SK-N-SH treated with all-trans-retinoic acid at 6 μM for 48 hours (cell line): ENCODE measurements at regions not wholly inside any gene's neighbourhood (a gene's known extent, or its start where the extent isn't known, plus 50 kb on each side); places are given as distances from the start of the nearest gene placed in this dataset.

ENCODE experiments used
- ATAC-seq: fragments of 200-7000 bp; cut with Tn5 transposase; 3 replicates; pipeline ENCODE4 v1.9.1; 2020; ENCODE audit warnings: mild to moderate bottlenecking, moderate library complexity
- ARNTL ChIP-seq: fragments of 450-650 bp; formaldehyde crosslinking; IDR thresholded peaks from 2 replicates; pipeline ENCODE4 v1.5.0; 2020; ENCODE audit warnings: low read depth, mild to moderate bottlenecking, moderate library complexity, borderline replicate concordance
- BACH2 ChIP-seq: fragments of 250-450 bp; sonication (Bioruptor Pico); IDR thresholded peaks from 2 replicates; pipeline ENCODE4 v1.9.0; 2021; ENCODE audit warnings: mild to moderate bottlenecking, borderline replicate concordance
- CSDC2 ChIP-seq: fragments of 250-450 bp; sonication (Bioruptor Pico); IDR thresholded peaks from 2 replicates; pipeline ENCODE4 v1.5.0; 2020; ENCODE audit warnings: mild to moderate bottlenecking, moderate library complexity
- CSRNP3 ChIP-seq: fragments of 250-450 bp; sonication (Bioruptor Pico); IDR thresholded peaks from 2 replicates; pipeline ENCODE4 v1.5.1; 2021; ENCODE audit warnings: mild to moderate bottlenecking, moderate library complexity
- ESRRG ChIP-seq: fragments of 250-450 bp; sonication (Bioruptor Pico); IDR thresholded peaks from 2 replicates; pipeline ENCODE4 v1.6.1; 2021; ENCODE audit warnings: mild to moderate bottlenecking
- GLIS3 ChIP-seq: fragments of 250-450 bp; sonication (Bioruptor Pico); IDR thresholded peaks from 2 replicates; pipeline ENCODE4 v1.5.0; 2020; ENCODE audit warnings: mild to moderate bottlenecking, moderate library complexity
- ISL1 ChIP-seq: fragments of 250-450 bp; sonication (Bioruptor Pico); IDR thresholded peaks from 2 replicates; pipeline ENCODE4 v2.1.2; 2022; ENCODE audit warnings: mild to moderate bottlenecking, moderate library complexity
- OSR1 ChIP-seq: fragments of 250-450 bp; sonication (Bioruptor Pico); IDR thresholded peaks from 2 replicates; pipeline ENCODE4 v1.8.0; 2022; ENCODE audit warnings: moderate library complexity, mild to moderate bottlenecking, inconsistent platforms
- PPARA ChIP-seq: fragments of 250-450 bp; sonication (Bioruptor Pico); IDR thresholded peaks from 2 replicates; pipeline ENCODE4 v1.5.0; 2020; ENCODE audit warnings: mild to moderate bottlenecking, borderline replicate concordance
- RARB ChIP-seq: fragments of 250-450 bp; sonication (Bioruptor Pico); IDR thresholded peaks from 2 replicates; pipeline ENCODE4 v1.8.0; 2021; ENCODE audit warnings: mild to moderate bottlenecking, moderate library complexity
- SNAI2 ChIP-seq: fragments of 250-450 bp; sonication (Bioruptor Pico); IDR thresholded peaks from 2 replicates; pipeline ENCODE4 v1.5.0; 2020; ENCODE audit warnings: mild to moderate bottlenecking, moderate library complexity
- TCF4 ChIP-seq: fragments of 250-450 bp; sonication (Bioruptor Pico); IDR thresholded peaks from 2 replicates; pipeline ENCODE4 v1.8.0; 2021; ENCODE audit warnings: mild to moderate bottlenecking, moderate library complexity, borderline replicate concordance
- TOX ChIP-seq: fragments of 250-450 bp; sonication (Bioruptor Pico); IDR thresholded peaks from 2 replicates; pipeline ENCODE4 v1.8.0; 2021; ENCODE audit warnings: mild to moderate bottlenecking, moderate library complexity, borderline replicate concordance
- ZC3H10 ChIP-seq: fragments of 250-450 bp; sonication (Bioruptor Pico); IDR thresholded peaks from 2 replicates; pipeline ENCODE4 v1.5.1; 2021; ENCODE audit warnings: mild to moderate bottlenecking, moderate library complexity
- ZFP3 ChIP-seq: fragments of 250-450 bp; sonication (Bioruptor Pico); IDR thresholded peaks from 2 replicates; pipeline ENCODE4 v1.5.0; 2020; ENCODE audit warnings: mild to moderate bottlenecking, moderate library complexity
- ZFP30 ChIP-seq: fragments of 450-650 bp; formaldehyde crosslinking; IDR thresholded peaks from 2 replicates; pipeline ENCODE4 v1.5.0; 2022; ENCODE audit warnings: mild to moderate bottlenecking, moderate library complexity
- ZNF565 ChIP-seq: fragments of 450-650 bp; formaldehyde crosslinking; conservative IDR thresholded peaks from 2 replicates; pipeline ENCODE4 v1.5.0; 2020; ENCODE audit warnings: low read depth, mild to moderate bottlenecking, moderate library complexity
- ZNF70 ChIP-seq: fragments of 450-650 bp; formaldehyde crosslinking; IDR thresholded peaks from 2 replicates; pipeline ENCODE4 v1.5.0; 2020; ENCODE audit warnings: mild to moderate bottlenecking, moderate library complexity
- TF ChIP-seq, protein P1 (sequence below): fragments of 250-450 bp; sonication (Bioruptor Pico); IDR thresholded peaks from 2 replicates; pipeline ENCODE4 v1.5.1; 2020; ENCODE audit warnings: low read depth, mild to moderate bottlenecking, moderate library complexity
- TF ChIP-seq, protein P2 (sequence below): fragments of 250-450 bp; sonication (Bioruptor Pico); IDR thresholded peaks from 2 replicates; pipeline ENCODE4 v1.8.0; 2020; ENCODE audit warnings: mild to moderate bottlenecking, moderate library complexity, borderline replicate concordance
- TF ChIP-seq, protein P3 (sequence below): fragments of 250-450 bp; sonication (Bioruptor Pico); IDR thresholded peaks from 2 replicates; pipeline ENCODE4 v1.8.0; 2021; ENCODE audit warnings: low read depth, mild to moderate bottlenecking, moderate library complexity, borderline replicate concordance

GRCh38 chr4:54904953-54905352, 220.4 kb downstream of the KDR start (continued):
- TF ChIP-seq, protein P1, sequence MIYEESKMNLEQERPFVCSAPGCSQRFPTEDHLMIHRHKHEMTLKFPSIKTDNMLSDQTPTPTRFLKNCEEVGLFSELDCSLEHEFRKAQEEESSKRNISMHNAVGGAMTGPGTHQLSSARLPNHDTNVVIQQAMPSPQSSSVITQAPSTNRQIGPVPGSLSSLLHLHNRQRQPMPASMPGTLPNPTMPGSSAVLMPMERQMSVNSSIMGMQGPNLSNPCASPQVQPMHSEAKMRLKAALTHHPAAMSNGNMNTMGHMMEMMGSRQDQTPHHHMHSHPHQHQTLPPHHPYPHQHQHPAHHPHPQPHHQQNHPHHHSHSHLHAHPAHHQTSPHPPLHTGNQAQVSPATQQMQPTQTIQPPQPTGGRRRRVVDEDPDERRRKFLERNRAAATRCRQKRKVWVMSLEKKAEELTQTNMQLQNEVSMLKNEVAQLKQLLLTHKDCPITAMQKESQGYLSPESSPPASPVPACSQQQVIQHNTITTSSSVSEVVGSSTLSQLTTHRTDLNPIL: no peak
- TF ChIP-seq PPARA (no peak), CSDC2 (no peak), ARNTL (CRISPR knock-in tag) (no peak), TOX (CRISPR knock-in tag) (no peak), RARB (CRISPR knock-in tag) (no peak), ZNF565 (CRISPR knock-in tag) (no peak), ZNF70 (no peak)

DNA sequence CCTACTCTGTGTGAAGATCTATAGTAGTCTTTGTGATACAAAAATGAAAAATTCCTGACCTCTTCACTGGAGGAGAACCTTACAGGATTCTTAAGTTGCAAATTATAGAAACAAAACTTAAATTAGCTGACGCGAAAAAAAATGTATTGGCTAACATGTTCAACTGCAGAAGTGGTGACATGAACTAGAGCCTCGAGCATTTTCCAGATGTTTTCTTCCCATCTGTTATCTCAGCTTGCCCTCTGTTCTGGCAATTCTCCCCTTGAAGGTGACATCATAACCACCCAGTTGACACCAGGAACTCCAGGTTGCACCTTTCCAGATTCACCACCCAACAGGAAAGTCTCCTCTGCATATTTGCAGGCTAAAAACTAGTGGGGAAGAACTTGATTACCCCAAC, 222.4 kb downstream of the KDR start:
- no peak for ATAC-seq
- TF ChIP-seq RARB (CRISPR knock-in tag) (no peak), ESRRG (CRISPR knock-in tag) (no peak), GLIS3 (CRISPR knock-in tag) (no peak), CSDC2 (no peak), ZC3H10 (CRISPR knock-in tag) (no peak), ISL1 (CRISPR knock-in tag) (no peak)
- TF ChIP-seq, protein P2, sequence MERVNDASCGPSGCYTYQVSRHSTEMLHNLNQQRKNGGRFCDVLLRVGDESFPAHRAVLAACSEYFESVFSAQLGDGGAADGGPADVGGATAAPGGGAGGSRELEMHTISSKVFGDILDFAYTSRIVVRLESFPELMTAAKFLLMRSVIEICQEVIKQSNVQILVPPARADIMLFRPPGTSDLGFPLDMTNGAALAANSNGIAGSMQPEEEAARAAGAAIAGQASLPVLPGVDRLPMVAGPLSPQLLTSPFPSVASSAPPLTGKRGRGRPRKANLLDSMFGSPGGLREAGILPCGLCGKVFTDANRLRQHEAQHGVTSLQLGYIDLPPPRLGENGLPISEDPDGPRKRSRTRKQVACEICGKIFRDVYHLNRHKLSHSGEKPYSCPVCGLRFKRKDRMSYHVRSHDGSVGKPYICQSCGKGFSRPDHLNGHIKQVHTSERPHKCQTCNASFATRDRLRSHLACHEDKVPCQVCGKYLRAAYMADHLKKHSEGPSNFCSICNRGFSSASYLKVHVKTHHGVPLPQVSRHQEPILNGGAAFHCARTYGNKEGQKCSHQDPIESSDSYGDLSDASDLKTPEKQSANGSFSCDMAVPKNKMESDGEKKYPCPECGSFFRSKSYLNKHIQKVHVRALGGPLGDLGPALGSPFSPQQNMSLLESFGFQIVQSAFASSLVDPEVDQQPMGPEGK: no peak

DNA sequence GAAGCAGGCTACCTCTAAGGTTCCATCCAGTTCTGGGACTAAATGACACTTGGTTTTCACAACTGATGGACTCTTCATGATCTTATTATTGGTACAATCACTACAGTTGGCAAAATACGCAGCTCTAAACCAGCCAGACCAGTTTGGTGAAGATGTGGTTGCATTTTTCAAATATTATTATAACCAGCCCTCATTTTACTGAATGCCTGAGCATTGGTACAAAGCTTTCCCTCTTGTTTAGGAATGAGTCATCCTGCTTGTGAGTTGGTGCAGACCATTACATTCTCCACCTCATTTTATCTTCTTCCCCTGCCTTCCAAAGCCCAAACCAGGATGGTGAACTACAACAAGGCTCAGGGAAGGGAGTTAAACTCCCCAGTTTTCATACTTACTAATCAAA, 223.1 kb downstream of the KDR start:
- TF ChIP-seq SNAI2 (CRISPR knock-in tag) (no peak), ZC3H10 (CRISPR knock-in tag) (no peak)
- TF ChIP-seq, all 23 proteins: peak for 0
- ATAC-seq: no peak

GRCh38 chr4:54901202-54901601, 224.2 kb downstream of the KDR start:
- no peak for ATAC-seq
- TF ChIP-seq ZNF70: no peak
- no peak for TF ChIP-seq CSRNP3 (CRISPR knock-in tag)
- no peak for TF ChIP-seq ZFP3 (CRISPR knock-in tag)
- no peak for TF ChIP-seq OSR1 (CRISPR knock-in tag)
- TF ChIP-seq ISL1 (CRISPR knock-in tag): no peak
- TF ChIP-seq, protein P2: no peak
- TF ChIP-seq RARB (CRISPR knock-in tag): no peak
- TF ChIP-seq, protein P3, sequence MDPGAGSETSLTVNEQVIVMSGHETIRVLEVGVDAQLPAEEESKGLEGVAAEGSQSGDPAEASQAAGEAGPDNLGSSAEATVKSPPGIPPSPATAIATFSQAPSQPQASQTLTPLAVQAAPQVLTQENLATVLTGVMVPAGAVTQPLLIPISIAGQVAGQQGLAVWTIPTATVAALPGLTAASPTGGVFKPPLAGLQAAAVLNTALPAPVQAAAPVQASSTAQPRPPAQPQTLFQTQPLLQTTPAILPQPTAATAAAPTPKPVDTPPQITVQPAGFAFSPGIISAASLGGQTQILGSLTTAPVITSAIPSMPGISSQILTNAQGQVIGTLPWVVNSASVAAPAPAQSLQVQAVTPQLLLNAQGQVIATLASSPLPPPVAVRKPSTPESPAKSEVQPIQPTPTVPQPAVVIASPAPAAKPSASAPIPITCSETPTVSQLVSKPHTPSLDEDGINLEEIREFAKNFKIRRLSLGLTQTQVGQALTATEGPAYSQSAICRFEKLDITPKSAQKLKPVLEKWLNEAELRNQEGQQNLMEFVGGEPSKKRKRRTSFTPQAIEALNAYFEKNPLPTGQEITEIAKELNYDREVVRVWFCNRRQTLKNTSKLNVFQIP (CRISPR knock-in tag): no peak
- no peak for TF ChIP-seq SNAI2 (CRISPR knock-in tag)
- TF ChIP-seq BACH2 (CRISPR knock-in tag): no peak

DNA sequence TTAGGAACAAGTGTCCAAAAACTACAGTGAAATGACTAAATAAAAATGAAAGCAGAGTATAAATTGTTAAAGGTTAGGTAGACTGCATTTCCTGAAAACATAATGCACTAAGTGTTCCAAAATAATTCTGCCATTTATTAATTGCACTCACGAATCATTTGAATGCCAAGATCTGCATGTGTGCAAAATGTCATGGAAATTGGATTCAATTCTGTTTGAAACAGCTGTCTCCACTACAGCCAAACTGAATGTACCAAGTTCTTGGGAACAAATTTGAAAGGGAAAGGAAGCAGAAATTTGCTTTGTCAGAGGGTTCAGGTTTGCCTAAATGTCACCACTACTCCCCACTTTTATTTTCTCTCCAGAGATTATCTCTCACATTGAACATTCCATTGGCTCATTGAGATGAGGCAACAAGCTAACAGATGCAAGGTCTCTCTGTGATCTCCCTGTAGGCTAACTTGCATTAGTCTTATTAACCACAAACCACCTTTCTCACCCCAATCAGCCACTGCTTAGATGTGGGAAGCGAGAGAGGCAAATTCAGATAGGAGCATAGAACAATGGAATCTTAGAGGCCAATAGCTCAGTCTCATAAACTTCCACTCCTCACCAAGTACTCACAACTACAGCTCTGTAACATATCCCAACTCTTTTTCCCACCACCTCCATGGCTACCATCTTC, 226.6 kb downstream of the KDR start:
- ATAC-seq: no peak
- TF ChIP-seq, protein P3 (CRISPR knock-in tag): no peak
- TF ChIP-seq ZFP30 (CRISPR knock-in tag) (no peak), CSRNP3 (CRISPR knock-in tag) (no peak), TCF4 (no peak), ISL1 (CRISPR knock-in tag) (no peak), TOX (CRISPR knock-in tag) (no peak)
- TF ChIP-seq, protein P2: no peak
